T-helper 2 cell treated with Interferon-gamma antibody and Interleukin-4, amounts not matched to agents 5 μg/mL and 100 μg/mL, for 36 hours (primary cell): ENCODE measurements at regions not wholly inside any gene's neighbourhood (a gene's known extent, or its start where the extent isn't known, plus 50 kb on each side); places are given as distances from the start of the nearest gene placed in this dataset.

ENCODE experiments used
- DNase-seq: peaks from one replicate; pipeline ENCODE4 v3.0.0; 2021; ENCODE audit warnings: low spot score
- H3K27ac Mint-ChIP-seq: one replicate; pipeline ENCODE4 v1.8.0; 2021; ENCODE audit warnings: mild to moderate bottlenecking, mixed read lengths
- H3K27me3 Mint-ChIP-seq: one replicate; pipeline ENCODE4 v1.8.0; 2021; ENCODE audit warnings: low read depth, mixed read lengths
- H3K36me3 Mint-ChIP-seq: one replicate; pipeline ENCODE4 v1.8.0; 2021; ENCODE audit warnings: low read depth, mixed read lengths
- H3K4me1 Mint-ChIP-seq: one replicate; pipeline ENCODE4 v1.8.0; 2021; ENCODE audit warnings: low read depth, mixed read lengths
- H3K4me3 Mint-ChIP-seq: one replicate; pipeline ENCODE4 v1.8.0; 2022; ENCODE audit warnings: mild to moderate bottlenecking, moderate library complexity, mixed read lengths
- H3K9me3 Mint-ChIP-seq: one replicate; pipeline ENCODE4 v1.8.0; 2021; ENCODE audit warnings: mixed read lengths

DNA sequence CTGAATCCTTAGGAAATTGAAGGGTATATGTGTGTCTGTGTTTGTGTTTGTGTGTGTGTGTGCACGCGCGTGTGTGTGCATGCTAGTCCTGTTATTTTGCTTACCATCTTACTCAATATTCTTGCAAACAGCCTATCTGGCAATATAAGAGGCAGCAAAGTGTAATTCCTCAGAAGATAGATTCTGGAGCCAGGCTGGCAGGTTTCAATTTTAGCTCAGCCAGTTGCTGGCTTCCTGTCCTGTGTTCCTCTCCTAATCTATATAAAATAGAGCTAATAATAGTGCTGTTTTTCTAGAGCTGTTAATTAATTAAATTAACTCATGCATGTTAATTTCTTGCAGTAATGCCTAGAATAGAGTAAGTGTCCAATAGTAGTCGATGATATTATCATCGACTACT is 256.2 kb downstream of the PIK3C3 start:
- no peak for DNase-seq
- Mint-ChIP-seq H3K9me3 (no peaks in the 10 kb centered on the region), H3K27me3 (no peaks in the 10 kb centered on the region), H3K4me3 (no peak overlapping the region), H3K4me1 (no peaks in the 10 kb centered on the region), H3K36me3 (no peaks in the 10 kb centered on the region), H3K27ac (no peak overlapping the region)

DNA sequence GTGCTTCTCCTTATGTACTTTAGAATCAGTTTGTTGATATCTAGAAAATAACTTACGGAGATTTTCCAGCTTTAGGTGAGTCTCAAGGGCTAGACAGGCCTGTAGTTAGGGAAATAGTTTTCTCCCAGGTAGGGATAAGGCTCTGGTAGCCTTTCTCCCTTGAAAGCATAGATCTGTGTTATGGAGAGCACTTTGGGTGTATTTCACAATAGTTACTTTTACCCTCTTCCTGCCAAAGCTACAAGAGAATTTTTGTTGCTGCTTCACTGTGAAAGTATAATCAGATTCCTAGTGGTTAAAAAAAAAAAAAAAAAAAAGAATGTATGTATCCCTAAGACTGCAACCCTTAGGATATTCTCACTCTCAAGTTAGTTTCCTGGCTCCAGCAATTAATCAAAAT is 267.5 kb downstream of the PIK3C3 start:
- Mint-ChIP-seq H3K36me3 (no peaks in the 10 kb centered on the region), H3K27ac (no peak overlapping the region), H3K9me3 (no peaks in the 10 kb centered on the region), H3K4me3 (no peak overlapping the region), H3K4me1 (no peaks in the 10 kb centered on the region), H3K27me3 (no peaks in the 10 kb centered on the region)
- no peak for DNase-seq

DNA sequence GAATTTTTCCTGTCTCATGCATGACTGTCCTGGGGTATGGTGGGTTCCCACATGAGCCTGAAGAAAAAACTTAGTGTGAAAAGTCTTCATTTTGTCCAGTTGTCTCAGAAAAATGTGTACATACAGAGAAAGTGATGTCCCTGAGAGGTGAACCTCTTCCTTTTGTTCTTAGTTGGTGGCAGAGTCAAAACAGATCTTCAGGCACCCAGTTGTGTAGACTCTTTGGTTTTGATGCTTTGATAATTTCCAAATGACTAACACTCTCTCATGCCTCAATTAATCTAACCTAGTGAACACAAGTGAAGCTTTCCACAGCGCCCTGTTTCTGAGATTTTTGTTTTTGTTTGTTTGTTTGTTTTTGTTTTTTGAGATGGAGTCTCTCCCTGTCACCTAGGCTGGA is 273.5 kb downstream of the PIK3C3 start:
- no peak for DNase-seq
- Mint-ChIP-seq H3K36me3 (no peaks in the 10 kb centered on the region), H3K9me3 (no peaks in the 10 kb centered on the region), H3K4me3 (no peak overlapping the region), H3K27me3 (no peaks in the 10 kb centered on the region), H3K4me1 (no peaks in the 10 kb centered on the region), H3K27ac (no peak overlapping the region)

DNA sequence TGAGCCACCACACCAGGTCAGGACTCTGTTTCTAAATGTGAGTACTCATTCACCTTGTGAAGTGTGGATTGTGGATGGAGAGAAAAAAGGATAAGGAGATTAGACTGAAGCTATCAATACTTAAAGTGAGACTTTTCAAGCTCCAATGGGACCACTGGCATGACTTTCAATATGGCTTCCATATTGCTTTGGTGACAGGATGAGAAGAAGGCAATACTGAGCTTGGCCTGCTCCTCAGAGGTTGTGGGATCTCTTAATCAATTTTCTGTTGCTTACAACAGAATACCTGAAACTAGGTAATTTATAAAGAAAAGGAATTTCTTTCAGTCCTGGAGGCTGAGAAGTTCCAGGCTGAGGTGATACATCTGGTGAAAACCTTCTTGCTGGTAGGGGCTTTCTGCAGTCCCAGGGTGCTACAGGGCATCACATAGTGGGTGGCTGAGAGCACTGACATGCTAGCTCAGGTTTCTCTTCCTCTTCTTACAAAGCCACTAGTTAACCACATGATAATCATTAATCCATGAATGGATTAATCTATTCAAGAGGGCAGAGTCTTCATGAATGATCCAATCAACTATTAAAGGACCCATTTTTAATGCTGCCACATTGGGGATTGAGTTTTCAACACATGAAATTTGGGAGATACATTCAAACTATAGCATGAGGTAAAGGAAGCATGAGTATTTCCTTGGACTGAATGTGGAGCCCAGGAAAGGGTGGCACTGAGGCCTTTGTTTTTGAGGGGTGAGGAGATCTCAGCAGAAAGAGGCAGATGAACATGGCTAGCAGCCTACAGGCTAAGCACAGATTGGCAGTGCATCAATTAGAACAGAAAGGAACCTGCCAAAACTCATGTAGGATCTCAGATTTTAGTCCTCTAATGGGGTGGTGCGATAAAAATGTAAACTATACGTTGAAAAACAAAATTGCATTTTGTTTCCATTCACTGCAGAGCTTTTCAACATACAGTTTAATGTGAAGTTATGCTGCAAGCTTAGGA is 274.5 kb downstream of the PIK3C3 start:
- H3K4me3 Mint-ChIP-seq = no peak overlapping the region
- no peak overlapping the region for H3K27ac Mint-ChIP-seq
- H3K36me3 Mint-ChIP-seq = no peaks in the 10 kb centered on the region

DNA sequence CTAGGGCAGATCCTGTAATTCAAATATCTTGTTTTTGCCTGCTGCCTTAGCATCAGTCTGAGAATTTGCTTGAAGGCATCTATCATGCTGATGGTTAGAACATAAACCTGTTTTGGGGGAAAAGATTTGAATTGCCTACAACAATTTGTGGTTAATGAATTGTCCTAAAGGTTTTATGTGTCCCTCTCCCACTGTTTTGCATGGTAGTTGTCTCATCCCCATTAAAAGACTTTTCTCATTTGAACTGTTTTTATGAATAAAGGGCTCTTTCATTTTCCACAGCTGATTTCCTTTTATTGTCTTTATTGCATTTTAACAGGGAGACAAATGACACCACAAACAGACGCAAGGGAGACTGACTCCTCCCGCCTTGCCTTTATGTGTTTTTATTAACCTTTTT is 275.6 kb downstream of the PIK3C3 start:
- Mint-ChIP-seq H3K36me3 (no peaks in the 10 kb centered on the region), H3K27ac (no peak overlapping the region), H3K27me3 (no peaks in the 10 kb centered on the region), H3K4me1 (no peaks in the 10 kb centered on the region), H3K4me3 (no peak overlapping the region), H3K9me3 (no peaks in the 10 kb centered on the region)
- DNase-seq = no peak

More for the DNA sequence above, 274.5 kb downstream of the PIK3C3 start:
- no peaks in the 10 kb centered on the region for H3K27me3 Mint-ChIP-seq
- DNase-seq = no peak
- no peaks in the 10 kb centered on the region for H3K9me3 Mint-ChIP-seq
- no peaks in the 10 kb centered on the region for H3K4me1 Mint-ChIP-seq

DNA sequence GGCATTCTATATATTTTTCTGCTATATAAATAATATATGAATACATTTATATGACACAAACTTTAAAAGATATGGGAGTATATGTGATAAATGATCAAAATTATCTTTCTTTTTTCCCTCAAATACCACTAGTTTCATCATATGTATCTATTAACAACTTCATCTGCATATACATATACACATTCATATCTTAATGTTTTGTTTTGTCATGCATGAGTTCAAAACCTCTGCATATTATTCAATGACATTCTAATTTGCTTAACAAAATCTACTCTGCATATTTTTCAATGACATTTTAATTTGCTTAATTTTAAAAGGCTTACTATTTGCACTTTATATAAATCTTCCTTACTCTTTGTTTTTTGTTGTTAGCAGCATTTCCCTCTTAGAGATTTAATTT is 276.2 kb downstream of the PIK3C3 start:
- Mint-ChIP-seq H3K27me3 (no peaks in the 10 kb centered on the region), H3K9me3 (no peaks in the 10 kb centered on the region), H3K4me3 (no peak overlapping the region)

DNA sequence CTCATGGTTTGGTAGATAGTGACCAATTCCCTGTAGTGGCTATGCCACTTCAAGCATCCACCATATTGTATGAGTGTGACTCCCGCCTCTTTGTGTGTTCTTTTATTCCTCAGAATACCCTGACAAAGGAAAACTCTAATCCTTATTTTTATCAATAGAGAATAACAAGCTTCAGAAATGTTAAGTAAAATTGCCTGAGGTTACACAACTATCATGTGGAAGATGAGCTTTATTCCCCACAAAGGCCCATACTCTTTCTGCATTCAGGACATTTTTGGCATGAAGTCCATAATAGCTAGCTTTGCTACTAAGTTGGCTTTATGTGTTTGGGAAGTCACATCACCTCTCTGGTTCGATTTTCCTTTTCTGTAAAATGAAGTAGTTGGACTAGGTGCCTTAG is 276.8 kb downstream of the PIK3C3 start:
- Mint-ChIP-seq H3K9me3 (no peaks in the 10 kb centered on the region), H3K27ac (no peak overlapping the region), H3K36me3 (no peaks in the 10 kb centered on the region), H3K4me3 (no peak overlapping the region), H3K27me3 (no peaks in the 10 kb centered on the region), H3K4me1 (no peaks in the 10 kb centered on the region)
- DNase-seq = no peak

More for the DNA sequence above, 276.2 kb downstream of the PIK3C3 start:
- no peak for DNase-seq
- Mint-ChIP-seq H3K27ac (no peak overlapping the region), H3K4me1 (no peaks in the 10 kb centered on the region), H3K36me3 (no peaks in the 10 kb centered on the region)

DNA sequence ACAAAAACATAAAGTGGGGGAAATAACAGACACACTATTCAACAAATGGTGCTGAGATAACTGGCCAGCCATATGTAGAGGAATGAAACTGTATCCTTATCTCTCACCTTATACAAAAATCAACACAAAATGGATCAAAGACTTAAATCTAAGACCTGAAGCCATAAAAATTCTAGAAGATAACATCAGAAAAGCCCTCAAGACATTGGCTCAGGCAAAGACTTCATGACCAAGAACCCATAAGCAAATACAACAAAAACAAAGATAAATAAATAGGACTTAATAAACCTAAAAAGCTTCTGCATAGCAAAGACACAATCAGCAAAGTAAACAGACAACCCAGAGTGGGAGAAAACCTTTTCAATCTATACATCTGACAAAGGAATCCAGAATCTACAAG is 278.9 kb downstream of the PIK3C3 start:
- H3K4me3 Mint-ChIP-seq = no peak overlapping the region
- no peak overlapping the region for H3K27ac Mint-ChIP-seq
- no peaks in the 10 kb centered on the region for H3K27me3 Mint-ChIP-seq
- H3K9me3 Mint-ChIP-seq = no peaks in the 10 kb centered on the region
- no peak for DNase-seq
- no peaks in the 10 kb centered on the region for H3K36me3 Mint-ChIP-seq
- H3K4me1 Mint-ChIP-seq = no peaks in the 10 kb centered on the region

DNA sequence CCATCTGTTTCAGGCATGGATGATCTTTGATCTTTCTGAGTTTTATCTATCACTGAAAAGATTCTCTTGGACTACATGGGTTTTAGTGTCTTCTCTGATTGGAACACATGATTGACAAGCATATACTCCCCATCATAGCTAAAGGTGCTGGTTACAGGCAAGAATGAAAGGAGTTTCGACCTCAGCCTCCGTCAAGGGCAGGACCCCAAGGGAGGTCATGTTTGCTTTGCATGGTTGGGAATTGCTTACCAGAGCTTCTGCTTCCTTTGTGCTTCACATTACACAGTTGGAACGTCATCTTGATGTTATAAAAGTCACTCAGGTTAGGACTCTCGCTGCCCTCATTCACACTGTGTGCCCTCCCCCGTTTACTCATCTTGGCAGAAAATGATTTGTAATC is 287.7 kb downstream of the PIK3C3 start:
- Mint-ChIP-seq H3K36me3 (no peaks in the 10 kb centered on the region), H3K27me3 (no peaks in the 10 kb centered on the region), H3K27ac (no peak overlapping the region), H3K4me3 (no peak overlapping the region), H3K4me1 (no peaks in the 10 kb centered on the region), H3K9me3 (no peaks in the 10 kb centered on the region)
- no peak for DNase-seq

DNA sequence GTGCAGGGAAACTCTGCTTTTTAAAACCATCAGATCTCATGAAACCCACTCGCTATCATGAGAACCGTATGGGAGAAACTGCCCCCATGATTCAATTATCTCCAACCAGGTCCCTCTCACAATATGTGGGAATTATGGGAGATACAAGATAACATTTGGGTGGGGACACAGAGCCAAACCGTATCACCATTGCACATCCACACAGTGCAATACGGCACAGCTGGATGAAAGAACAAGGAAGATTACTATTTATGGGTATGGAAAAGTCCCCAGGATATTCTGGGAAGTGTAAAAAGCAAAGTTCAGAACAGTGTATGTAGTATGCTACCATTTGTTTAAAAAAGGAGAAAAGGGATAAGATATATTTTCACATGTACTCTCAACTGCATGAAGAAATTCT is 290.1 kb downstream of the PIK3C3 start:
- Mint-ChIP-seq H3K27me3 (no peaks in the 10 kb centered on the region), H3K9me3 (no peaks in the 10 kb centered on the region), H3K36me3 (no peaks in the 10 kb centered on the region), H3K4me3 (no peak overlapping the region), H3K27ac (no peak overlapping the region), H3K4me1 (no peaks in the 10 kb centered on the region)
- no peak for DNase-seq

DNA sequence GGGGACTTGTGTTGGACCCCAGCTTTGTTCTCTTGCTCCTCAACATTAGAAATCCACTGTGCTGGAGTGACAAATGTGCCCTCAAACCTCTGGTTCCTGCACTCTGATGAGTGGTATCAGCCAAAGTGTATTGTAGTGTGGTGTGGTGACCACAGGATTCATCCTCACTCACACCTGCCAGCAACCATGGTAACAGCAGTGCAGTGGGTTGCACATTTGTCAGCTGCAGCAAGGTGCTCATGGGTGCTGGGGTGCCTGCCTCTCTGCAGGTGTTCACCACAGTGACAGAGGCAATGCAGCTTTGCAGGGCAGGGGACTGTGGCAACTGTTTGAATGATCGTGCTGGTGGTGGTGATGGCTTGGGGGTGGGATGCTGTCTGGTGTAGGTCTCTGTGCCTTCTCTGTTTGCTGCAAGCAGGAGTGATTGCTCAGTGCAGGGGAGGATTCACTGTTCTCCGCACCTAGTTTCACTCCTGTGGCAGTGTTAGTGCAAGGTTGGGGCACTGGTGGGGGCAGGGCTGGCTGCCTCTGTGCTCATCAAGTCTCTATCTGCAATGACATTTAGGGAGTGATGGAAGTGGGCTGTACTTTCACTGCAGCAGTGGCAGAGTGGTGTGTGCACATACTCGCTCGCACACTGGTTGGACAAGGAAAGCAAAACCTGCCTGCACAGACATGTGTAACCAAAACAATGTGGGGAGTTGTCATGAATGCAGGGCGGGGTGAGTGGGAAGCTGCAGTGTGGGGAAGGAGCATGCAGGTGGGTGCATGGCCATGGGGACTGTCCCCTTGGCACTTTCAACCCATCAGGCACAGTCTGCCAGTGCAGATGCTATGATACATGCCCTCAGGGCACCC is 301.1 kb downstream of the PIK3C3 start:
- H3K9me3 Mint-ChIP-seq = no peaks in the 10 kb centered on the region
- H3K27ac Mint-ChIP-seq = no peak overlapping the region
- no peak overlapping the region for H3K4me3 Mint-ChIP-seq
- no peaks in the 10 kb centered on the region for H3K36me3 Mint-ChIP-seq
- H3K4me1 Mint-ChIP-seq = no peaks in the 10 kb centered on the region
- DNase-seq = no peak
- H3K27me3 Mint-ChIP-seq = no peaks in the 10 kb centered on the region

DNA sequence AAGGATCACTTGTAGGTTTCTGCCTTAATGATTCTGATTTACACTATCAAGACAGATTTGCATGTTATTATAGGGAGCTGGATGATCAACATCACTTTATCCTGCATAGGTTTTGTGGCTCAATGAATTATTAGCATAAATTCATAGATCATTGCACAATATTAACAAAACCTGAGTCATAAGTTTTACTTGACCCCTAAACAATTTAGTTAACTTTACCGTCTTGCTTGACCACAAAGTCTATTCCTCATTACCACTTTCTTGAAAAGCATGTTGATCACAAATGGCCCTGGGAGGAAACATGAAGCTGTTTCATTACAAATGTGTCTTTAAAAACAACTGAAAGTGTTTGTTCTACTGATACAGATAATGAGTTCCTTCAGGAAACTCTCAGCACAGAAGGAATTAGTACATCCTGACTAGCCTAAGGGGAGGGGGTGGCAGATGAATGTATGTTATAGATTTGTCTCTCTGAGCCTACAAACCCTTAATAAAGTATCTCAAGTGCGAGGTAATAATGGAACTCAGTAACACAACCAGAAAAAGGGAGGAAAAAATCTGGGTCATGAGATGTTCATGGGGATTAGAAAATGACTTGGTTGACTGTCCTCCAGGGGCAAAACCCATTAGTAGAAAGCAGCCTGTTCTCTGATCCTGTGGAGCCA is 303.4 kb downstream of the PIK3C3 start:
- H3K4me1 Mint-ChIP-seq = no peaks in the 10 kb centered on the region
- no peak overlapping the region for H3K27ac Mint-ChIP-seq
- no peaks in the 10 kb centered on the region for H3K27me3 Mint-ChIP-seq
- DNase-seq = no peak
- H3K4me3 Mint-ChIP-seq = no peak overlapping the region
- H3K36me3 Mint-ChIP-seq = no peaks in the 10 kb centered on the region
- H3K9me3 Mint-ChIP-seq = no peaks in the 10 kb centered on the region

DNA sequence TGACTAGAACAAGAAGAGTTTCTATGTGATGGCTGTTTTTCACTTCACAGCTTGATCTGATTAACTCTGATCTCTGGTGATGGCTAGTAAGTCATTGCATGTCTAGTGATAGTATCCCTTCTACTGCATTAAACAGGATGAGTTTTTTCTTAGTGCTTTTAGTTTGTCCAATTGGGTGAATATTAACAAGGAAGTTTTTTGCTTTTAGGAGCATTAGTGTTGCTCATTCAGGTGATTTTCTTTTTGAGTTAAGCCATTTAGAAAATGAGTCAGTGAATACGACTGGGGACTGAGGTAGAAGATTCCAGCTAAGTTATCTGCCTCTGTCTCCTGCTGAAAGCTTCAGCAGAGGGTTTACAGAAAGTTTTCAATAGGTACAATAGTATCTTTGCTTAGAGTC is 306.7 kb downstream of the PIK3C3 start:
- no peaks in the 10 kb centered on the region for H3K36me3 Mint-ChIP-seq
- H3K4me1 Mint-ChIP-seq = no peaks in the 10 kb centered on the region
- H3K9me3 Mint-ChIP-seq = no peaks in the 10 kb centered on the region
- H3K27ac Mint-ChIP-seq = no peak overlapping the region
- no peak for DNase-seq
- no peak overlapping the region for H3K4me3 Mint-ChIP-seq
- no peaks in the 10 kb centered on the region for H3K27me3 Mint-ChIP-seq

DNA sequence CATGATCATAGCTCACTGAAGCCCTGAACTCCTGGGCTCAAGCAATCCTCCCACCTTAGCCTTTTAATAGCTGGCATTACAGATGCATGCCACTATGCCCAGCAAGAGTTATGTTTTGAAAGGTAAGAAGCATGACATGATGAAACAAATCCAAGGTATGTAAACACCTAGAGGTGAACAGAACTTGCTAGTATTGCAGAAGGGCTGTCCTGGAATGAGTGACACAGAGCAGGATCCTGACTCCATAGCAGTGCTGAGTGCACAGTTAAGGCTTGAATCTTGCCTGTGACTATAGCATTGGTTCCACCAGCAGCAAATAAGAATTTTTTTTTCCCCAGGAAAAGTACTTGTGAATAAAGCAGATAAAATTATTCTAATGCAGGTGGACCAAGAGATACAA is 309.5 kb downstream of the PIK3C3 start:
- Mint-ChIP-seq H3K36me3 (no peaks in the 10 kb centered on the region), H3K27me3 (no peaks in the 10 kb centered on the region), H3K4me1 (no peaks in the 10 kb centered on the region), H3K9me3 (no peaks in the 10 kb centered on the region), H3K4me3 (no peak overlapping the region), H3K27ac (no peak overlapping the region)
- DNase-seq = no peak
